T-helper 17 cell (primary cell): ENCODE measurements at regions not wholly inside any gene's neighbourhood (a gene's known extent, or its start where the extent isn't known, plus 50 kb on each side); places are given as distances from the start of the nearest gene placed in this dataset.
"Not testable (repeated sequence)": the region's sequence is repeated elsewhere in the genome, so short reads cannot be mapped to it uniquely, and the experiment has no call there.

Experiments used
- ATAC-seq: fragments of 150-1000 bp; cut with Tn5 transposase; 2 replicates; pipeline ENCODE4 v1.10.0; 2021; ENCODE audit warnings: mild to moderate bottlenecking, moderate library complexity
- DNase-seq, 3 donors: peaks; one replicate each; pipeline versions ENCODE4 v3.0.0 to v3.0.0-alpha.2; 2020 to 2021
- H3K9me3 ChIP-seq: one replicate; pipeline ENCODE4 v1.7.0; 2013; ENCODE audit warnings: low read length, mild to moderate bottlenecking; ENCODE audit not compliant: control insufficient read depth, poor library complexity, severe bottlenecking
- H3K27ac Mint-ChIP-seq: one replicate; pipeline ENCODE4 v1.8.0; 2022; ENCODE audit warnings: mild to moderate bottlenecking, moderate library complexity, mixed read lengths
- H3K27me3 Mint-ChIP-seq: one replicate; pipeline ENCODE4 v1.8.0; 2022; ENCODE audit warnings: mixed read lengths
- H3K36me3 Mint-ChIP-seq: one replicate; pipeline ENCODE4 v1.8.0; 2022; ENCODE audit warnings: low read depth, mixed read lengths
- H3K4me1 Mint-ChIP-seq: one replicate; pipeline ENCODE4 v1.8.0; 2022; ENCODE audit warnings: mild to moderate bottlenecking, mixed read lengths
- H3K4me3 Mint-ChIP-seq: one replicate; pipeline ENCODE4 v1.8.0; 2022; ENCODE audit warnings: mild to moderate bottlenecking, moderate library complexity, mixed read lengths

DNA sequence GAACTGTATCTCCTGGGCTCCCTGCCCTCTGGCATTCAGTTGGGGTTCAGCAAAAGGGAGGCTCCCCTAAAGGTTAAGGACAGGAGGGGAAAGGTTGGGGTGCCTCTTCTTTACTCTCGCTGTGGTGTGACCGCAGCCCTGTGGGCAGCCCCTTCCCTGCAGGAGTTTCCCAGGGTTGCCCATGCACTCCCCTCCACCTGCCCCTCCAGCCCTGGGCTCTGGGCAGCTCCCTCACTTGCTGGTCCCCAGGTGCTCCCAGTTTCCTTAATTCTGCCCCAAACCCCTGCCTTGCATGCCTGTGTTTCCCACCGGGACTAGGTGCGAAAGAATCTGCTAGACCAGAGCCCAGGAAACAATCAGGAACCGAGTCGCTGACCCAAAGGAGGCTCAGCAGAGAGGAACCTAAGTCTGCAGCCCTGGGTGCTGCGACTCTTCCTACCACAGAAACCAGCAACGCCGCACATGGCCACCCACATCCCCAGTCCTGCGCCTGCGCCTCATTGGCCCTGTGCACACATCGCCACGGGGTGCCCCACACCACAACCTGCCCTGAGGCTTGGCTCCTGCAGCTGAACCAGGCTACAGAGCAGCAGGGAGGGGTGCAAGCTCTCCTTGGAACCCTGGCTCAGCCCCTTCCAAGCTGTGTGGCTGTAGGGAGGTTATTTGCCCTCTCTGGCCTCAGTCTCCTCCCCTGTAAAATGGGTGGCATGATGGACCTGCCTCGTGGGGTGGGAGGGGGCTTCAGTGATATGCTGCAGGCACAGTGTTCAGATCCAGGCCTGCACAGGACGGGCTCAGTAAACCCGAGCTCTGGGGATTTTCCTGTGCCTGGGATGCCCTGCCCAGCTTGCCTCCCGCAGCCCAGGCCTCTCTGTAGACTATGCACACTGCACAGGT, 487.6 kb downstream of the PREX1 start:
- H3K27ac Mint-ChIP-seq = no peak overlapping the region
- no peak for DNase-seq
- no peaks in the 10 kb centered on the region for H3K9me3 ChIP-seq
- H3K4me1 Mint-ChIP-seq = peaks cover 4% of the 10 kb centered on the region
- no peak for ATAC-seq
- H3K4me3 Mint-ChIP-seq = no peak overlapping the region
- peaks cover 2% of the 10 kb centered on the region for H3K36me3 Mint-ChIP-seq
- H3K27me3 Mint-ChIP-seq = peaks cover 77% of the 10 kb centered on the region

DNA sequence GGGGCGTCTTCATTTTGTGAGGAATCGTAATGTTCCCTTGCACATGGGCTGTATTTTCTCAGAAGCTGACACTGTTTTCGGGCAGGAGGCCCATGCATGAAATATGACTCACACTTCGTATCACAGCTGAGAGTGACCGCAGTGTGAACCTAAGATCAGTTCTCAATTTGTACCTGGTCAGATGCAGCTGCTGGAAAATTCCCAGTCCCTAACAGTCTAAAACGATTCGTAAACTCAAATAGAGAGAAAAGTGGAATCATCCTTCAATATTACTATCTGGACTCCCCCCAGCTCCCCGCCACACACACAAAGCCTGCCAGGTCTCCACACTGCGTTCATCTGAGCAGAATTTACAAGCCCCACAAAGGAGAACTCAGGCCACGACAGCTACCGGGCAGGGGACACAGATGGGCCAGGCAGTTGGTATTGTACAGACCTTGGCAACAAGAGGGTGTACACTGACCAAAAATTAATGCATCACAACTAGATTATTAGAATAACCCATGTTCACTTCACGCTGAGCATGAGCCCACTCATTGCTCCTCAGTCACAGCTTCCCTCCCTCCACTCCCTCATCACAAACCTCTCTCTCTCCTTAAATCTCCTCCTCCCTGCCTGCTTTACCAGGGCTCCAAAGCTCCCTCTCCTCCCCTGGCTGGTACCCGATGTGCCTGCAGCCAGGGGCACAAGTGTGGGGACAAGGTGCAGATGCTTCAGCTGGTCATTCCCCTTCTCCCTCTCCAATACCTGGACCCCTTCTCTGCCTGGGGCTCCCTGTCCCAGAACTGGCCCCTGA, 488.4 kb downstream of the PREX1 start:
- H3K4me1 Mint-ChIP-seq = peaks cover 4% of the 10 kb centered on the region
- no peak overlapping the region for H3K4me3 Mint-ChIP-seq
- no peaks in the 10 kb centered on the region for H3K9me3 ChIP-seq
- no peak overlapping the region for H3K27ac Mint-ChIP-seq
- peaks cover 2% of the 10 kb centered on the region for H3K36me3 Mint-ChIP-seq
- H3K27me3 Mint-ChIP-seq = peaks cover 69% of the 10 kb centered on the region
- ATAC-seq (no peak), DNase-seq (no peak)

DNA sequence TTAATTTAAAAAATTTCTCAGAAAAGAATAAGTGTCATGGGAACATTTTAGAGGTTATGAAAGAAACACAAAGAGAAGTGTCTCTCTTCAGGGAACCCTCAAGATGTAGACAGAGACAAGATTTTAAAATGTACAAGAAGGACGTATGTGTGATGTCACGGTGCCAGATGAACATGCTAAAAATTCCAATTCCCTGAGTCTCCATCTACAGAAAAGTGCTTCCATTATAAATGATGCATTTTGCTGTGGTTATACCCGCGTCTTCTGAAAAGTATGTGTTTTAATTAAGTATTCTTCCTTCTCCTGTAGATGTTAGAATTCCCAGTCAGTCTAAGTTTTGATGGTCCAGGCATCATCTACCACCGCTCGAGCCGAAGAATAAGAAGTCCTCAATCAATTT, 489.1 kb downstream of the PREX1 start:
- peaks cover 65% of the 10 kb centered on the region for H3K27me3 Mint-ChIP-seq
- ATAC-seq (no peak), DNase-seq (no peak)
- H3K27ac Mint-ChIP-seq = no peak overlapping the region
- peaks cover 4% of the 10 kb centered on the region for H3K4me1 Mint-ChIP-seq
- no peaks in the 10 kb centered on the region for H3K9me3 ChIP-seq
- no peak overlapping the region for H3K4me3 Mint-ChIP-seq
- H3K36me3 Mint-ChIP-seq = peaks cover 2% of the 10 kb centered on the region

DNA sequence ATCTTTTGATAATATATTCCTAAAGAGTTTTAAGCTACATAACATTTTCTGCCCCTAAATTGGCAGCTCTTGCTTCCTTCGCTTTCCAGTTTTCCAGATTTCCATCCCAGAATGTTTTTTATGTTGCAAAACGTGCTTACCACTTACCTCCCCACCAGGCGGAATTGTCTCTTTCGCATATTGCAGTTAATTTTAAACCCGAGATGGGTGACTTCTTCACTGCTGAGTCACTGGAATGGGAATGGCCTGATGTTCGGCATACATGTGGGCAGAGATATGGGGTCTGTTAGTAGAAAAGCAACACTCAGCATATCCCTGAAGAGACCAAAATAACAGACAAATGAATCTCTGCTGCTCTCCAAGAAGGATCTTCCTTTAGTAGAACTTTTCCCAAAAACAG, 491.2 kb downstream of the PREX1 start:
- Mint-ChIP-seq H3K4me3 (no peak overlapping the region), H3K36me3 (no peaks in the 10 kb centered on the region), H3K4me1 (peaks cover 2% of the 10 kb centered on the region), H3K27ac (no peak overlapping the region), H3K27me3 (peaks cover 61% of the 10 kb centered on the region)
- DNase-seq = no peak
- H3K9me3 ChIP-seq = no peaks in the 10 kb centered on the region
- ATAC-seq = no peak

DNA sequence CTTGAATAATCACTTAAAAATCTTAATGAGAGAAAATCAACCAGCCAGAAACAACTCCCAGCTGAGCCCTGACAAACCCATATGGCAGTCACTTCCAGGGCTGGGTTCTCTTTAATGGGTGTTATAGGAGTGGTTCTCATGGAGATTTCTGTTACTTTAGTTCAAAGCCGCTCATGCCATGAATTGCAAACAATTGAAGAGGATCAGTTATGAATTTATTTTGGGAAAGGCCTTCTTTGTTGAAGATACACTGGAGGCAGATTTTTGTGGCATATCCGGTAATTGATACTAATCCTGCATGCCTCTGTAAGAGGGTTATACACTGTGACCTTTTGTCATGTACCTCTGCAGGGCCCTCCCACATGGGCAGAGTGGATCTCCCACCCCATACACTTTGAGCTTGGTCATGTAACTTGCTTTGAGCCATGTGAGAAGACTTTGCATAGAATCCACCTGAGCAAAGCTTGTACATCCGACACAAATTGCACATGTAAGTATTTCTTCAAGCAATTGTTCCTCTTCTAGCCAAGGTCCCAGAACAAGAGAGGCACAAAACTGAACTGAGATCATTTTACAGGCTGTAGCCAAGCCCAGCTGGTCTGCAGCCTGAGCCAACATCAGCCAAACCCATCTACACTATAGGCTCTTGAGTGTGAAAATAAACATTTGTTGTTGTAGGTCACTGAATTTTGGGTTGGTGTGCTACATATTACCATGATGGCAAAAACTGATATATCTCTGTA, 492.3 kb downstream of the PREX1 start:
- Mint-ChIP-seq H3K4me3 (no peak overlapping the region), H3K27ac (no peak overlapping the region), H3K4me1 (no peaks in the 10 kb centered on the region), H3K36me3 (no peaks in the 10 kb centered on the region), H3K27me3 (peaks cover 53% of the 10 kb centered on the region)
- no peak for DNase-seq
- no peak for ATAC-seq
- H3K9me3 ChIP-seq = no peaks in the 10 kb centered on the region

DNA sequence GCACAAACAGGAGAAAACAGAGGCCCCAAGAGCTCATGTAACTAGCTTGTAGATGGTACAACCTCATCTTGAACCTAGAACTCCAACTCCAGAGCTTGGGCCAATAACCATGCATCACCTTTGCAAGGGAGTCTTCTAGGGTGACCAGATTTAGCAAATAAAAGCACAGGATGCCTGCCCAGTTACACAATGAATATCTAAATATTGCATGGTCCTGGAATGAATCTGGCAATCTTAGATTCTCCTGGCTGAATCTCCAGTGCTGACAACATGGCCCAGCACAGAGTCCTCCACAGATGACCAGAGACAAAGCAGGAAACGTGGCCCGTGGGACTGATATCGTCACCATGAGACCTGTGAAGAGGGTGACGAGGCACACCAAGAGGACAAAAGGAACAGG, 494.1 kb downstream of the PREX1 start:
- H3K27ac Mint-ChIP-seq = no peak overlapping the region

DNA sequence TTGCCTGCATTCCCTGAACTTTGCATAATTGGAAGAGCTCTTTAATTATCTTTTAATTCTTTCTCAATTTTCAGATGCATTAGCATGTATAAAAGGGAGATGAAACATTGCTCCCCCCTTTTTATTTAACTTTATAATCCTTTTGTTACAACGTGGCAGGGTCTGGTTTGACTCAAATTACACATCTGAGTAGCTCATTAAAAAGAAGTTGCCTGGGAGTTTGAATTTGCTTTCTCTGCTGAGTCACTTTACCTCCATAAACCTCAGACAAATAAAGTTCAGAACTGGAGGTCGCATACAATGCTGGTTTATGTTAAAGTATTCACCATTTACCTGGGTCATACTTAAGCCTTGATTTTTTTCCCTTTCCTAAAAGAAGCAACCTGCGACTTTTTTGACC, 495.2 kb downstream of the PREX1 start:
- Mint-ChIP-seq H3K27ac (no peak overlapping the region), H3K27me3 (peaks cover 59% of the 10 kb centered on the region)
- no peak for ATAC-seq

More for the DNA sequence above, 494.1 kb downstream of the PREX1 start:
- H3K36me3 Mint-ChIP-seq = no peaks in the 10 kb centered on the region
- H3K9me3 ChIP-seq = no peaks in the 10 kb centered on the region
- H3K4me1 Mint-ChIP-seq = no peaks in the 10 kb centered on the region
- DNase-seq (no peak), ATAC-seq (no peak)
- H3K27me3 Mint-ChIP-seq = peaks cover 48% of the 10 kb centered on the region
- no peak overlapping the region for H3K4me3 Mint-ChIP-seq

DNA sequence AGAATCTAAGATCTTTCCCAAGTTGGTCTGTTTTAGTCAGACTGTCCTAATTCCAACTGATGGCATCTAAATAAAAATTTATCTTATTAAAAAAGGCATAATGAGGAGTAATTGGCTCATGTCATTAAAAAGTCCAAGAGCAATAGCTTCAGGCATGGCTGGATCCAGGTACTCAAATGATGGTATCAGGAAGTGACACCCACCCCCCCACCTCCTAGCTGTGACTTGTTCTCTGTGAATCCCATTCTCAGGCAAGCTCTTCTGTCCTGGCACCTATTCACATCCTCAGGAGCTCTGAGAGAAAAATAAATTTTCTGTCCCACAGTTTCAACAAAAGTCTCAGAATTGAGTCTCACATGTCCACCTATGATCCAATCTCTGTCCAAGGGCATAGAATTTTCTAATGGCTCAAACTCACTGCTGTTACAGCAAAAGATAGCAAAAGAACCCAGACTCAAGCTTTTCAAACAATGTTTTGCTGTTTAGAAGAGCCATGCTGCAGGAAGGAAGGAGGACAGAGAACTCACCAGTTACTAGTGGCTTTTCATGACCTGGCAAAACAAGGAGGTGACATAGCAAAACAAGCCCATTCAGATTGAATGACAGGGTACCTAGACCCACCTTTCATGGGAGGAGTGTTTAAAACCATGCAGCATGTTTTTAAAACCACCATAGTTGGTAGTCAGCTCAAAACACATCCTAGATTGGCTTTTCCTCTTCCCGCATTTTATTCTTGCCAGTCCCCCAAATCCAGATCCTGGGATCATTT, 496.1 kb downstream of the PREX1 start:
- no peaks in the 10 kb centered on the region for H3K9me3 ChIP-seq
- ATAC-seq (no peak), DNase-seq (no peak)
- Mint-ChIP-seq H3K27ac (no peak overlapping the region), H3K27me3 (peaks cover 63% of the 10 kb centered on the region), H3K36me3 (peaks cover 3% of the 10 kb centered on the region), H3K4me3 (no peak overlapping the region), H3K4me1 (peaks cover 2% of the 10 kb centered on the region)

More for the DNA sequence above, 495.2 kb downstream of the PREX1 start:
- Mint-ChIP-seq H3K36me3 (peaks cover 3% of the 10 kb centered on the region), H3K4me3 (no peak overlapping the region), H3K4me1 (peaks cover 2% of the 10 kb centered on the region)
- H3K9me3 ChIP-seq = no peaks in the 10 kb centered on the region
- no peak for DNase-seq

DNA sequence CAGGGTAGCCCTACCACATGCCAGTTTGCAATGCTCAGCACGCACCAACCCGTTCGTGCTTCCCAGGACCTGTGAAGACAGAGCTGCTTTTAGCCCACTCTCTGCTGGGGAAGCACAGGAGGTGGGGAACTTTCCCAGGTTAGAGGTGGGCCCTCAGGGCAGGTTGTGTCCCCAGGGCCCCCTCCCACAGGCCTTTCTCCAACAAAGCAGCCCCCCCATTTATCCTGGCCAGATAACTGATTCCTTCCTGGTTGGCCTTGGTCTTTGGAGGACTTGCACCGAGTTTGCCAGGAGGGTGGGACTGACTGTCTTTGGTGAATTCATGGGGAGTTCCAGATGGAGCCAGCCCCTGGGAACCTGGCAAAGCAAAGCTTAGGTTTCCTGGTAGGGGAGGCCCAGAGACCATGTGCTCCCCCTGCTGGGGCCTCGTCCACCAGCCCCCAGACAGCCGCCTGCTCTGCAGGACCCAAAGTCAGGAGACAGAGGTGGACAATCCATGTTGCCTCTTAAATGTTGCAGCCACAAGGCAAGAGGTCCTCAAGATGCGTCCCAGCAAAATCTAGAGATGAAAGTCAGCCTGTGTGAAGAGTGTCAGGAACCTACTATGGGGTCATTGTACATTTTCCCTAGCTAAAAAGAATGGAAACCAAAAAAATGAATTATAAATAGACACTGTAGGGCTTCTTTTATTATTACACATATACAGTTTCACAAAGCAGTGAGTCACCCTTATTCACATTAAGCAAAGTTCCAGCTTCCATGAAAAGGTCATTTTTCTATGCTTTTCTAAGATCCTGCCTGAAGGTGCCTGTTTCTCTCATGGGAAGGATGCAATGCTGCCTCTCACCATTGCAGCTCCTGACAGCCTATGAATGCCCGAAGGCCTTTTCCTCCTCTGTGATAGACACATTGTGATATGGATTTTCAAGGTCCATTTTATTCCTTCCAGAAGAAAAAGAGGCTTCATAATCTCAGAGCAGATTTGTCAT, 497.8 kb downstream of the PREX1 start:
- peaks cover 2% of the 10 kb centered on the region for H3K4me1 Mint-ChIP-seq
- H3K9me3 ChIP-seq = no peaks in the 10 kb centered on the region
- no peak overlapping the region for H3K4me3 Mint-ChIP-seq
- H3K27me3 Mint-ChIP-seq = peaks cover 66% of the 10 kb centered on the region
- peaks cover 5% of the 10 kb centered on the region for H3K36me3 Mint-ChIP-seq
- DNase-seq = no peak
- H3K27ac Mint-ChIP-seq = no peak overlapping the region
- no peak for ATAC-seq

DNA sequence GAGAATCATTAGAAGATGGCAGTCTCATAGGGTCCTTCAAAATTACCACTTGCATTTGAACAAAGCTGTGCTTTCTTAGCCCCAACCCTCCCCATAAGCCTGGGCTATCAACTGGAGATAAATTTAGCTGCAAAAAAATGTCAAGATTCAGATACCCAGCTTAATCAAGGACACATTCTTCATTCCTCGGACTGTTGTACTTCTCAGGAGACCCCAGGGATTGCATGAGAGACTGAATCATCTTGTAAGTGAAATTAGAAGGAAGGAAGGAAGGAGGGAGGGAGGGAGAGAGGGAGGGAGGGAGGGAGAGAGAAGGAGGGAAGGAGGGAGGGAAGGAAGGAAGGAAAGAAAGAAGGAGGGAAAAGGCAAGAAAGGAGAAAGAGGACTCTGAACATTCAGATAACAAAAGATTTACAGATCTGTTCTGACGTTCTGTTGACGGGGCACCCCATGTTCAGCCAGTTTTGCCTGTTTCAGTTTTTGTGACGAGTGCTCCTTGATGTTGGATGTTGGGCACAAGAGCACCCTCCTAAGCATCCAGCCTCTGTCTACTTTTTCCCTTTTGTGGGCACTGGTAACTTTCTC, 498.7 kb downstream of the PREX1 start:
- DNase-seq = no peak
- Mint-ChIP-seq H3K27ac (no peak overlapping the region), H3K4me3 (no peak overlapping the region), H3K27me3 (peaks cover 71% of the 10 kb centered on the region), H3K36me3 (peaks cover 5% of the 10 kb centered on the region), H3K4me1 (peaks cover 2% of the 10 kb centered on the region)
- ATAC-seq = no peak
- H3K9me3 ChIP-seq = no peaks in the 10 kb centered on the region

DNA sequence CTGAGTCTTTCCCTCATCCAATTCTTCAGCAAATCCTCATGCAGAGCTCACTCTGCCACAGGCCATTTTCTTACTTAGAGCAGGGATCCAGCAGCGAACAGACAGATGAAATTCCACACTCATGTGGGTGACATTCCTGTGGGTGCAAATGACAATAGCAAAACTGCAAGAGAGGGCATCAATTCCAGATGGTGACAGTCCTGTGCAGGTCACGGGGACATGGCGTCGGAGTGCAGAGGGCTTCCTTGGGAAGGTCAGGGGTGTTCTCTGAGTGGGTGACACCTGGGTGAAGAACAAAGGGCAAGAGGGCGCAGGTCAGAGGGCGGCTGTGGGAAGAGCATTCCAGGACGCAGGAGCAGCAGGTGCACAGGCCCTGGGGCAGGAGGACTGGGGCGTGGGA, 500.0 kb downstream of the PREX1 start:
- H3K36me3 Mint-ChIP-seq, H3K9me3 ChIP-seq, H3K27ac Mint-ChIP-seq, DNase-seq, H3K4me3 Mint-ChIP-seq, H3K4me1 Mint-ChIP-seq, ATAC-seq: not testable (repeated sequence)
- peaks cover 73% of the 10 kb centered on the region for H3K27me3 Mint-ChIP-seq
